ENCODE measurements at regions not wholly inside any gene's neighbourhood (a gene's known extent, or its start where the extent isn't known, plus 50 kb on each side); places are given as distances from the start of the nearest gene placed in this dataset.

DNA sequence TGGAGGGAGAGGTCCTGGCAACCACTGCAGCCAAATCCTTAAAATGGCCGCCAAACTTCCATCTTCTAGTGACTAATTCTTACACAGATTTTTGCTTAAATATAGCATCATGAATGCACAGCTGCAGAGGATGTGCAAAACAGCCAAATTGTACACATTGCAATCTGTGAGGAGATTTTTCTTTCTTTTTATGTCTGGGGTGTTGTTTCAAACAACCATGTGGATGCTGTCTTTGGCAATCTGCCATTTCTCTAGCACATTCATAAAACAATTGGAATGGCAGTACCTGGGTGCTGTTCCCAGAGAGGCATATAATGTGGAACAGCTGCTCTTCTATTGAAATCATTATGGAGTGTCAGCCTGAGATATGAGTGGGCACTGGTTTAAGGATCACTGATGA lies 1082.9 kb upstream of the SEMA6A start:
- TF ChIP-seq POLR2A (IDR thresholded peaks at IDR 0.05; ENCODE audit: low read length) (no peak), GATA1 (IDR thresholded peaks at IDR 0.05; ENCODE audit: low read depth, low read length) (no peak)
